GM21786 (cell line): ENCODE measurements at regions not wholly inside any gene's neighbourhood (a gene's known extent, or its start where the extent isn't known, plus 50 kb on each side); places are given as distances from the start of the nearest gene placed in this dataset.

Experiments used
- ATAC-seq: cut with Tn5 transposase; IDR thresholded peaks from one replicate; pipeline ENCODE4 v1.9.1; 2021; ENCODE audit not compliant: unreplicated experiment

- no peak for ATAC-seq
These were observed 257.4 kb downstream of the ENC1 start for GRCh38 chr5:74382987-74383593.

GRCh38 chr5:74382123-74382855 is 258.2 kb downstream of the ENC1 start:
- no peak for ATAC-seq

- no peak for ATAC-seq
These were observed 260.3 kb downstream of the ENC1 start for GRCh38 chr5:74380193-74380592.

GRCh38 chr5:74378464-74378863 is 262.1 kb downstream of the ENC1 start:
- no peak for ATAC-seq

- no peak for ATAC-seq
These were observed 264.3 kb downstream of the ENC1 start for GRCh38 chr5:74376187-74376586.

GRCh38 chr5:74375271-74375670 is 265.3 kb downstream of the ENC1 start:
- ATAC-seq = no peak

- no peak for ATAC-seq
These were observed 265.9 kb downstream of the ENC1 start for GRCh38 chr5:74374656-74375055.

- no peak for ATAC-seq
These were observed 267.5 kb downstream of the ENC1 start for GRCh38 chr5:74373076-74373475.

GRCh38 chr5:74372502-74373064 is 267.9 kb downstream of the ENC1 start:
- ATAC-seq = no peak

- ATAC-seq = no peak
These were observed 268.5 kb downstream of the ENC1 start for GRCh38 chr5:74372051-74372450.

GRCh38 chr5:74371621-74372020 is 268.9 kb downstream of the ENC1 start:
- ATAC-seq = no peak

GRCh38 chr5:74370168-74370567 is 270.4 kb downstream of the ENC1 start:
- no peak for ATAC-seq

- ATAC-seq = no peak
These were observed 271.4 kb downstream of the ENC1 start for GRCh38 chr5:74369173-74369572.

GRCh38 chr5:74367934-74368333 is 272.6 kb downstream of the ENC1 start:
- ATAC-seq = no peak

- ATAC-seq = no peak
These were observed 273.2 kb downstream of the ENC1 start for GRCh38 chr5:74367241-74367733.

- no peak for ATAC-seq
These were observed 274.8 kb downstream of the ENC1 start for GRCh38 chr5:74365723-74366122.

GRCh38 chr5:74364507-74364906 is 276.0 kb downstream of the ENC1 start:
- no peak for ATAC-seq

- ATAC-seq = no peak
These were observed 276.8 kb downstream of the ENC1 start for GRCh38 chr5:74363603-74364205.

- ATAC-seq = no peak
These were observed 278.8 kb downstream of the ENC1 start for GRCh38 chr5:74361406-74362358.

GRCh38 chr5:74360535-74361210 is 279.9 kb downstream of the ENC1 start:
- ATAC-seq = no peak
